KMS-11 (cell line): ENCODE measurements at regions not wholly inside any gene's neighbourhood (a gene's known extent, or its start where the extent isn't known, plus 50 kb on each side); places are given as distances from the start of the nearest gene placed in this dataset.
"Not testable (repeated sequence)": the region's sequence is repeated elsewhere in the genome, so short reads cannot be mapped to it uniquely, and the experiment has no call there.

Experiments used
- H2AFZ ChIP-seq: fragments of 200-600 bp; sonication (generic); 2 replicates; pipeline ENCODE4 v1.6.1; 2016; ENCODE audit warnings: antibody characterized with exemption, mixed run types, low read depth
- H3K27ac ChIP-seq: fragments of 200-600 bp; sonication (generic); 2 replicates; pipeline ENCODE4 v1.6.1; 2016; ENCODE audit warnings: mild to moderate bottlenecking, mixed run types
- H3K27me3 ChIP-seq: fragments of 200-600 bp; sonication (generic); 2 replicates; pipeline ENCODE4 v1.6.1; 2017; ENCODE audit warnings: mild to moderate bottlenecking, low read depth, mixed run types, moderate library complexity; ENCODE audit not compliant: insufficient read depth
- H3K36me3 ChIP-seq: fragments of 200-600 bp; sonication (generic); 2 replicates; pipeline ENCODE4 v1.6.1; 2017; ENCODE audit warnings: mild to moderate bottlenecking, mixed run types; ENCODE audit not compliant: insufficient read depth
- H3K4me1 ChIP-seq: fragments of 200-600 bp; sonication (generic); 2 replicates; pipeline ENCODE4 v1.6.1; 2016; ENCODE audit warnings: mild to moderate bottlenecking, low read depth, mixed run types; ENCODE audit not compliant: poor library complexity, severe bottlenecking
- H3K4me2 ChIP-seq: fragments of 200-600 bp; sonication (generic); 2 replicates; pipeline ENCODE4 v1.7.0; 2016; ENCODE audit warnings: mild to moderate bottlenecking, mixed run types
- H3K4me3 ChIP-seq: fragments of 200-600 bp; sonication (generic); IDR thresholded peaks from 2 replicates; pipeline ENCODE4 v1.6.1; 2017; ENCODE audit warnings: low read depth, low read length, mixed read lengths; ENCODE audit not compliant: insufficient read depth
- H3K79me2 ChIP-seq: fragments of 200-600 bp; sonication (generic); 2 replicates; pipeline ENCODE4 v1.6.1; 2016; ENCODE audit warnings: low read depth, mixed run types; ENCODE audit not compliant: insufficient read depth
- H3K9ac ChIP-seq: fragments of 200-600 bp; sonication (generic); 2 replicates; pipeline ENCODE4 v1.6.1; 2016; ENCODE audit warnings: mild to moderate bottlenecking, mixed run types
- H4K20me1 ChIP-seq: fragments of 200-600 bp; sonication (generic); 2 replicates; pipeline ENCODE4 v1.6.1; 2016; ENCODE audit warnings: mild to moderate bottlenecking, mixed run types; ENCODE audit not compliant: insufficient read depth
- TF ChIP-seq, protein P1 (sequence below): fragments of 200-600 bp; sonication (generic); conservative IDR thresholded peaks from 2 replicates; pipeline ENCODE4 v1.6.1; 2017; ENCODE audit warnings: low read depth, mild to moderate bottlenecking, antibody characterized with exemption, low read length, moderate library complexity, mixed read lengths

DNA sequence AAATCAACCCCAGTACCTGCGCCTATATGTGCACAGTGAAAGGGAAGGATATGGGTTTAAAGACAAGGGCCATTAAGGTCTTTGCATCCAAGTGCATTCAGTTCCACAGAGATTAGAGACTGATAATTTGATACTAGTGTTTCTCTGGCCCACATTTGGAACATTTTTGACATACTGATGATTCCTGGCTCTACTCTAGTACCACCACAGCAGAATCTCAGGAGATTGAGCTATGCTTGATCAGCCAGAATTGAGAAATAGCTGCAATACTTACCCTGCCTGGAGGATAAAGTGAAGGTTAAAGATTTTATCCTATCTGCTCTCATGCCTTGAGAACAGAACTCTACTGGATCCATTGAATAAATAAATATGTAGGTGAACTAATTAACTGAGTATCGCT, 1267.8 kb downstream of the SUCLG1 start:
- Histone ChIP-seq H3K27ac (no peak overlapping the region), H3K79me2 (no peaks in the 10 kb centered on the region), H3K9ac (no peak overlapping the region), H3K36me3 (no peaks in the 10 kb centered on the region), H2AFZ (no peak overlapping the region), H3K27me3 (no peaks in the 10 kb centered on the region), H3K4me1 (no peaks in the 10 kb centered on the region), H3K4me3 (no peak overlapping the region), H4K20me1 (no peaks in the 10 kb centered on the region), H3K4me2 (no peak overlapping the region)
- TF ChIP-seq, protein P1, sequence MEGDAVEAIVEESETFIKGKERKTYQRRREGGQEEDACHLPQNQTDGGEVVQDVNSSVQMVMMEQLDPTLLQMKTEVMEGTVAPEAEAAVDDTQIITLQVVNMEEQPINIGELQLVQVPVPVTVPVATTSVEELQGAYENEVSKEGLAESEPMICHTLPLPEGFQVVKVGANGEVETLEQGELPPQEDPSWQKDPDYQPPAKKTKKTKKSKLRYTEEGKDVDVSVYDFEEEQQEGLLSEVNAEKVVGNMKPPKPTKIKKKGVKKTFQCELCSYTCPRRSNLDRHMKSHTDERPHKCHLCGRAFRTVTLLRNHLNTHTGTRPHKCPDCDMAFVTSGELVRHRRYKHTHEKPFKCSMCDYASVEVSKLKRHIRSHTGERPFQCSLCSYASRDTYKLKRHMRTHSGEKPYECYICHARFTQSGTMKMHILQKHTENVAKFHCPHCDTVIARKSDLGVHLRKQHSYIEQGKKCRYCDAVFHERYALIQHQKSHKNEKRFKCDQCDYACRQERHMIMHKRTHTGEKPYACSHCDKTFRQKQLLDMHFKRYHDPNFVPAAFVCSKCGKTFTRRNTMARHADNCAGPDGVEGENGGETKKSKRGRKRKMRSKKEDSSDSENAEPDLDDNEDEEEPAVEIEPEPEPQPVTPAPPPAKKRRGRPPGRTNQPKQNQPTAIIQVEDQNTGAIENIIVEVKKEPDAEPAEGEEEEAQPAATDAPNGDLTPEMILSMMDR, result no peak

DNA sequence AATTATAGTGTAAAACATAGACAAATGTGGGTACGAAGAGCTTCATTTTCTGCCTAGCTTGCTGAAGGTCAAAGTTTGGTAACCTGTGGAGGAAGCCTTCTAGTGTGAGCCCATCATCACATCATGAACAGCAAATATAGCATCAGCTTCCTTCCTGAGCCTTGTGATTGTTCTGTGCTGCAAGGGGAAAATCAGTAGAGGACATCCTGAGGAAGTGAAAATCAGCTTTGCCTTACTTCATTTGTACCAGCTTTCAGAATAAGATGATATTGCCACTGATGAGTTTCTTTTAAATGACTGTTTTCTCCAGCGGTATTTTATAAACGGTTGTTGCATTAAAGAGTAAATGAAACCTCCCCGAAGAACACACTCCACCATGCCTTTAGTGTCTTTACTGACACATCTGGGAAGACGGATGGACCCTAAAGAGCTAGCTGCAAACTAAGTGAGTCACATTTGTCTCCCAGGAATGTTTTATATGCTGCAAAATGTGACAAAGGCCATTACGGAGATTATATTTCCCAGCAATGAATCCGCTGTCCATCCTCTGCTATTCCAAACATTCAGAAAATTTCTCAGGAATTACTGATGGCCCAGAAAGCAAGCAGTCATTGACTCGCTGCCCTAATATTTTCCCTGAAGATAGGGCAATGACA, 1272.8 kb downstream of the SUCLG1 start:
- Histone ChIP-seq H3K79me2 (no peaks in the 10 kb centered on the region), H3K4me1 (no peaks in the 10 kb centered on the region), H3K4me2 (no peak overlapping the region), H4K20me1 (no peaks in the 10 kb centered on the region), H3K27ac (no peak overlapping the region), H3K27me3 (no peaks in the 10 kb centered on the region), H3K9ac (no peak overlapping the region), H3K4me3 (no peak overlapping the region), H2AFZ (no peak overlapping the region), H3K36me3 (no peaks in the 10 kb centered on the region)
- TF ChIP-seq, protein P1, result no peak

DNA sequence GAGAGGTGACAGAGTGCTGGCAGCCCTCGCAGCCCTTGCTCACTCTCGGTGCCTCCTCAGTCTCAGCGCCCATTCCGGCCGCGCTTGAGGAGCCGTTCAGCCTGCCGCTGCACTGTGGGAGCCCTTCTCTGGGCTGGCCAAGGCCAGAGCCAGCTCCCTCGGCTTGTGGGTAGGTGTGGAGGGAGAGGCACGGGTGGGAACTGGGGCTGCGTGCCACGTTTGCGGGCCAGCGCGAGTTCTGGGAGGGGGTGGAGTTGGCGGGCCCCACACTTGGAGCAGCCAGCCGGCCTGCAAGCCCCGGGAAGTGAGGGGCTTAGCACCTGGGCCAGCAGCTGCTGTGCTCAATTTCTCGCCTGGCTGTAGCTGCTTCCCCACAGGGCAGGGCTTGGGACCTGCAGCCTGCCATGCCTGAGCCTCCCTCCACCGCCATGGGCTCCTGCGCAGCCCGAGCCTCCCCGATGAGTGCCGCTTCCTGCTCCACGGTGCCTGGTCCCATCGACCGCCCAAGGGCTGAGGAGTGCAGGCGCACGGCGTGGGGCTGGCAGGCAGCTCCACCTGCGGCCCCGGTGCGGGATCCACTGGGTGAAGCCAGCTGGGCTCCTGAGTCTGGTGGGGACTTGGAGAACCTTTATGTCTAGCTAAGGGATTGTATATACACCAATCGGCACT, 1278.1 kb downstream of the SUCLG1 start:
- H3K9ac ChIP-seq, H3K4me3 ChIP-seq, H2AFZ ChIP-seq, H3K27me3 ChIP-seq, H3K4me2 ChIP-seq, H3K27ac ChIP-seq, H4K20me1 ChIP-seq, H3K4me1 ChIP-seq, H3K79me2 ChIP-seq, H3K36me3 ChIP-seq: not testable (repeated sequence)

DNA sequence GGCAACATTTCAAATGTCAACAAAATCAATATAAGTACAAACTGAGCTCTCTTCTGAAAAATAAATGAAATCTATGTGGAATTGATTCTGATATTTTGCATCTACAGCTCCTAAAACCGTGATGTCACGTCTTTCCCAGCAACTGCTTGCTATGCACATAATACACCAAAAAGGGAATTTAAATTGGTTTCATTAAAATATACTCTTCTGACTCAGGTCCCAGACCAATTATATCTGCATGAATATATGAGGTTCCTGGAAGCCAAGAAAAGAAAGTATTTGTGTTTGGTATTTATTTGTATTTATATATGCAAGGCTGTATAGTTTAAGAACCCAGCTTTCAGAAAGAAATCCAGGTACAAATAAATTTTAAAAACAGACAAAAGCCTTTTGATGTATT, 1282.5 kb downstream of the SUCLG1 start:
- no peaks in the 10 kb centered on the region for H3K27me3 ChIP-seq
- no peak overlapping the region for H3K9ac ChIP-seq
- H3K79me2 ChIP-seq, result no peaks in the 10 kb centered on the region
- no peaks in the 10 kb centered on the region for H4K20me1 ChIP-seq
- H3K36me3 ChIP-seq, result no peaks in the 10 kb centered on the region
- TF ChIP-seq, protein P1, result no peak
- H3K4me2 ChIP-seq, result no peak overlapping the region
- no peak overlapping the region for H3K27ac ChIP-seq
- H3K4me3 ChIP-seq, result no peak overlapping the region
- H2AFZ ChIP-seq, result no peak overlapping the region
- H3K4me1 ChIP-seq, result no peaks in the 10 kb centered on the region

DNA sequence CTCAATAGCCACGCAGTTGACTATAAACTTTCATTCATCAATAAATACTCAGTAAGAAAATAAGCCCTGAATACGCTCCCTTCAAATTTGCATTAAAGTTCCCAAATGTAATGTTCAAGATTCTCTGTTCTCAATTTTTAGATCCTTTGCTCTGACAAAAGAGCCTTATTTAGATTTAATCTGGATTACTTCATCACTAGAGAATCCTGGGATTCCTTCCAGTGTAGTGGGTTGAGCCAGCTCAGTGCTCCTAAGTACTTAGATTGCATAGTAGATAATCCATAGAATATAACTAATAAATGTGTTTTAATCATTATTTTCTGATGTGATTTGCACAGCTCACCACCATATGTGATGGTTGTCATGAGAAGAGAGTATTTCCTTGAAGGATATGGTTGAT, 1286.2 kb downstream of the SUCLG1 start:
- Histone ChIP-seq H4K20me1 (no peaks in the 10 kb centered on the region), H3K36me3 (no peaks in the 10 kb centered on the region), H2AFZ (no peak overlapping the region), H3K4me3 (no peak overlapping the region), H3K27me3 (no peaks in the 10 kb centered on the region), H3K9ac (no peak overlapping the region), H3K4me1 (no peaks in the 10 kb centered on the region), H3K4me2 (no peak overlapping the region), H3K79me2 (no peaks in the 10 kb centered on the region), H3K27ac (no peak overlapping the region)
- TF ChIP-seq, protein P1, result no peak
